ENCODE measurements at regions not wholly inside any gene's neighbourhood (a gene's known extent, or its start where the extent isn't known, plus 50 kb on each side); places are given as distances from the start of the nearest gene placed in this dataset.
A peak's percentile ranks its signal among the peaks of the same experiment; 100 is the strongest.

DNA sequence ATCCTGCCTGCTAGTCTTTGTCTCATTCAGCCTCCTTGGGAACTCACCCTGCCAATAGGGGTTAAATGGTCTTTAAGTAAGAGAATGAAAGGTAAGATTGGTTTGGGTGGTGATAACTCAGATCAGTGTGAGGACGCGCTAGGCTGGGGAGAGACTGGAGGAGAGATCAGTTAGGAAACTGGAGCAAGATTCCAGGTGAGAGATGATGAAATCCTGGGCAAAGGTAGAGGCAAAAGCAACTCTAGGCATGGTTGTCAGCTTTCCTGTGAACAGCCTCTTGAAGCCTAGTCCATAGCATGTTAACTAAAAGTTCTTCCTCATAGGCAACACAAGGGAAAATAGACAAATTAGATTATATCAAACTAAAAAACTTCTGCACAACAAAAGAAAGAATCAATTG is 145.2 kb upstream of the ANKRD28 start:
- no peak for DNase-seq (ENCODE audit: low read depth)

DNA sequence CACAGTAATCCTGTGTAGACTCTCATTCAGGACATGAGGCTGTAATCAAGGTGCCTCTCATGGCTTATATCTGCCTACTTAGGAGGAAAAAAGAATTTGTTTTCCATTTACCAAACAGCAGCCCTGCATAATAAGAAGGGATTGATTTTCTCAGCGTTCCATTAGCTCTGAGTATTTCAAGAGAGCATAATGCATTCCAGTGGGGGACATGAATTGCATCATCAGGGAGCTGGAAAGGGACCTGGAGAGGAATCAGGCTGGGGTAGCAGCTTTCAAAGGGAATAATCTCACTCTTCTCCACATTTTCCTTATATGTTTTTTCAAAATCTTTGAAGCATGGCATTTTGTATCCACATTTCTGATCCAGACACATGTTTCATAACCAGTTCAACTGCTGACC is 150.6 kb upstream of the ANKRD28 start:
- no peak for DNase-seq (ENCODE audit: low read depth)

- DNase-seq (ENCODE audit: low read depth) = no peak
Observed at GRCh38 chr3:15952543-15953175, 154.9 kb upstream of the ANKRD28 start.

GRCh38 chr3:15953841-15954240 is 156.1 kb upstream of the ANKRD28 start:
- DNase-seq (ENCODE audit: low read depth) = no peak

- no peak for DNase-seq (ENCODE audit: low read depth)
Observed at GRCh38 chr3:15955968-15956367, 158.2 kb upstream of the ANKRD28 start.

DNA sequence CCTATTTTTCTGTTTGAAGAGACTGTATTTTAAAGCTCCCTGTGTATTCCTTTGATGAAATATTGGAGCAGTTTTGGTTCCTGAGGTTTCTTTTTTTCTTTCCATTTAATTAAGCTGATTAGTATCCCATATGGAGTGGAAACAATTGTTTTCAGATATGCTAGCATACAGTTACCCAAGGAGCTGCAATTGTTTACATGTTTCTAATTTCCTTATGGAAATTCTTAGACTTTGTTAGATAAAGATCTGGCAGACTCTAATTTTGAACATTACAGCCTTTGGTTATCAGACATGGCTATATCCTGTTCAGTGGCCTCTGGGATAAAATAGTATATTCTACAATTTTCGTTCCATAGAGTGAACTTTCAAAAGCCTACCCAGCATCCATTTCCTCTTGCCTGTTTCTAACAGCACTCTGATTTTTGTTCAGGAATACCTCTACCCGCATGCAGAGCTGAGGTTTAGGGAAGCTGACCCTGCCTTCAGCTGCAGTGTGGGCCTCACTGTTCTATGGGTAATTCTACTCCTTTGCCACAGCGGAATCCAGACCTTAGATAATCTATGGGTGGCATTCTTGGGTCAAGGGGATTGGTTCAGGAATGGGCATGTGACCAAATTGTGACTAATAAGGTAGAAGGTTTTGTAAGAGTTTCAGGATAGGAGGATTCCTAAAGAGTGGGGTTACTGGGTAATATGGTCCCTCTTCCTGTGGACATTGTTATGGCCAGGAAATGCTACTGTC is 161.1 kb upstream of the ANKRD28 start:
- no peak for DNase-seq (ENCODE audit: low read depth)

GRCh38 chr3:15959434-15959811 is 161.6 kb upstream of the ANKRD28 start:
- DNase-seq (ENCODE audit: low read depth) = no peak

DNA sequence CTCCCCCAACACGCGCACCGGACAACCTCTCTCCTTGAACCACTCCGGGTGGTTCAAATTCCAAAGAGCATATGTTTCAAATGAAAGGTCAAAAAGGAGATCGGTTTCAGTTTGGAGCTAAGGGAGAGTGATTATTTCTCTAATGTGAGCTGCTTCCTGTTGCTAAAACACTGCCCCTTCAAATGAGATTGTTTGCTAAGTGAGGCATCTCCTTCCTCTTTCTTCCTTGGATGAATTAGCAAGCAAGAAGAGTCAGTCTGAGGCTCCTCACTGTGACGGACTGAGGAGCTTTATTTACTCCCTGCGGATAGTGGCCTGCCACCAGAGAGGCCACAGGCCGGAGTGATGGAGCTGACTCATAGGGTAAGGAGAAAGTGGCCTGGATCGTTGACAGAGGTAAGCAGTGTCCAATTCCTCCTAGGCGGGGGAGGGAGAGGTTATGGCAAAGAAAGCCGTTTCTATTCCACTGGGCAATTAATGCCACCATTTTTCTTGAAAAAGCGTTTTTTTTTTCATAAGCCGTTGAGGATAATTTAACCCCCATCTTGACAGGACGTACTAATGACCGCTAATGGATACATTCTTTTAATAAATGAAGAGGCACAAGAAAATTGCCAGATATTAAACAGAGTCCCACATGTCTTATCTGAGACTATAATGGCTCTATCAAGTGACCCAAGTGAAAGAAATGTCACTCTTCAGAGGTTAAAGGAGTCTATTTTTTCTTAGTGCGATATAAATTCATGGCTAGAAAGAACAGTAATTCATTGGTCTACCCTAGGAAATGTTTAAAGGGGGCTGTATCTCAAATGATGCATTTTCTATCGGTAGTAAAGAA is 167.0 kb upstream of the ANKRD28 start:
- peak; percentile 75 for DNase-seq (ENCODE audit: low read depth)

GRCh38 chr3:15967577-15967976 is 169.8 kb upstream of the ANKRD28 start:
- DNase-seq (ENCODE audit: low read depth) = no peak

- no peak for DNase-seq (ENCODE audit: low read depth)
Observed at GRCh38 chr3:15969874-15970640, 172.3 kb upstream of the ANKRD28 start.

DNA sequence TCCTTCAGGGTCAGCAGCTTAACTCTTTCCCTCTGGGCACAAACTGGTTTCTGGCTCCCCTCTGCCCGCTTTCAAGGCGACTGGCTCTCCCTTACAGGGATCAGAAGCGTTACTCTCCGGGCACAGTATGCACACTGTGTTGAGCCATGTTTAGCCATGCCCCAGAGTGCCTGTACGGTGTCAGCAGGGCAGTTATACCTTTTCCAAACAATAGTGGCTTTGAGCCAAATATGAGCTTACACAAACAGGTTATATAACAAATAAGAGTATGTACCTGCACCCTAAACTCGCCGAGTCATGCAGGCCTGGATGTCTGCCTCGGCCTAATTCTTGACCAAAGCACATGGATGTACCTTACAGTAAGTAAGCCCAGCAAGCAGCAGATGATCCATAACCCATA is 175.6 kb upstream of the ANKRD28 start:
- no peak for DNase-seq (ENCODE audit: low read depth)

DNA sequence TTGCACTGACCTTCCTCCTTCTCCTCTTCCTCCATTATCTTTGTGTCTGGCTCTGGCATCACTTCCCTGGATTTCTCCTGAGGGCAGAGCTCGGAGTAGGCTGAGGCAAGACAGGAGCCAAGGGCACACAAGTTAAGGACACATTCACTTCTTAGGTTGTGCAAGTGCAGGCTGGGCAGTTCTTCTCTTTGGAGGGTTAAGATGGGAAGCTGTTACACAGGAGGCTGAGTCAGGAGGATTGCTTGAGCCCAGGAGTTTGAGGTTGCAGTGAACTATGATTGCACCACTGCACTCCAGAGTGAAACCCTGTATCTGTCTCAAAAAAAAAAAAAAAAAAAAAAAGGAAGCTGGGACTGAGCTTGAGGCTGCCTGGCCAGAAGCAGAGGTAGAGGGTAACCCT is 176.2 kb upstream of the ANKRD28 start:
- DNase-seq (ENCODE audit: low read depth) = no peak

GRCh38 chr3:15974647-15975046 is 176.9 kb upstream of the ANKRD28 start:
- DNase-seq (ENCODE audit: low read depth) = no peak

- DNase-seq (ENCODE audit: low read depth) = no peak
Observed at GRCh38 chr3:15976524-15976923, 178.7 kb upstream of the ANKRD28 start.

DNA sequence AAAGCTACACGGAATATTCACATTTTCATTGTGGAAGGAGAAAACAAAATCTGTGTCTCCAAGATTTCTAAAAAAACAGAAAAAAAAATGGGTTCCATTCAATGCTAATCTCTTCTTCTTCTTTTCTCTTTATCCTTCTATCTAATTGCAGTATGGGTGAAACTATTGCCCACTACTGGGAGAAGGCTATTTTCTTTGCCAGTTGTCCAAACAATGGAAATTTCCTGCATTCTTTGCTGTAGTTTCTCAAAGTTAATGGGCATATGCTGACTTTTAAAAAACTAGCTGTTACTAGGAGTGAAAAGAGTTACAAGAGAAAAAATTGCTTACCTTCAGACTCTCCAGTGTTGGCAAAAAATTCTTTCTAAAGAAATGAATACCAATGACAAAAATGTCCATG is 179.3 kb upstream of the ANKRD28 start:
- DNase-seq (ENCODE audit: low read depth) = no peak

DNA sequence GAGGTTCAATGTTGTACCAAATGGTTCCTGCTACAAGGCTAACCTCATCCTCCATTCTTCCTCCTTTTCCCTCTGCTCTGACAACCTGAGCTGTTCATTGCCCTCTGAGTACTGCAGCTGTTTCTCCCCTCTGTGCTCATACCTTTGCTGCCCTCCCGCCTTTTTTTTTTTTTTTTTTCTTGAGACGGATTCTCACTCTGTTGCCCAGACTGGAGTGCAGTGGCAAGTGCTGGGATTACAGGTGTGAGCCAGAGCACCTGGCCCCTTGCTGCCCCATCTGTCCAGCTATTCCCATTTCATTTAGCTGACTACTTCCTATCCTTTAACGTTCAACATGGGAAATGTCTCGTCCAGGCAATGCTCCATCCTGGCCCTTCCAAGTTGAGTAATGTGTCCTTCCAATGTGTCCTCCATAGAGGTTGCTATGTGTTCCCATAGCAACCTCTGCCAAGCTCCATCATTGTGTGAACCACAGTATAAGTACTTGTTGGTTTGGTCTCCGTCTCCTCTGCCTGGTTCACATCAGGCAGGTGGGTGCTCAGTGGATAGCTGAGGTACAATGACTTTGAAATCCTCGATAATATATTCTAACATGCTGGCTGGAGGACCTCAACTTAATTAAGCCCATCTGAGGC is 179.9 kb upstream of the ANKRD28 start:
- no peak for DNase-seq (ENCODE audit: low read depth)

DNA sequence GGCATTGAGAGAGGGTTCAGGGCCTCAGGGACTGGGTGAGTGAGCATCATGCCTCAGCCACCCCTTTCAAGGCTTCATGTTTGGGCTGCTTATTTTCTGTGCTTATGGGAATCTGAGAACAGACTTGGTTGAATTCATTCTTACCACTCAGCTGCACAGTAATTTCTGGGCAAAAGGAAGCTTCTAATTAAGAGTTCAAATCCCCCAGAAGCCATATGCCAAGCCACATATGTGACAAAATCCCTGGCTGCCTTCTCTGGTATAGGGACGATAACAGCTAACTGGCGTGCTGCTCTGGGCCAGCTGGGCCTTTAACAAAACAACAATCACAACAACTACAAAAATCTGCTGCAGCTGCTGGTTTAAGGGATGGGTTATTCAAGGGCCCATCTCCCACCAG is 181.0 kb upstream of the ANKRD28 start:
- DNase-seq (ENCODE audit: low read depth) = no peak

DNA sequence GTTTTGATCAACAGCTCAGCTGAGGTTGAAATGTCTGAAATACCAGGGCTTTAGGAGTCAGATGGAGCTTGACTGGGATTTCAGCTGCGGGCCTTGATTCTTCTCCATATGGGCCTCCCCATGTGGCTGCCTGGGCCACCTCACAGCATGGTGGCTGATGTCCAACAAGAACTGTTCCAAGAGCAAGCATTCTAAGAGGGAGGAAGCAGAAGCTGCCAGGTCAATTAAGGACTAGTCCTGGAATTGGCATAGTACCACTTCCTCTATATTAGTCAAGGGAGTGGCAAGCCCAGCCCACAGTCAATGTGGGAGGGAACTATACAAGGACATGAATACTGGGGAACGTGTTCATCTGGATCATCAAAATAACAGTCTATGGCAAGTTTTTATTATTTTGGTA is 181.7 kb upstream of the ANKRD28 start:
- DNase-seq (ENCODE audit: low read depth) = no peak

GRCh38 chr3:15979900-15980299 is 182.1 kb upstream of the ANKRD28 start:
- no peak for DNase-seq (ENCODE audit: low read depth)

DNA sequence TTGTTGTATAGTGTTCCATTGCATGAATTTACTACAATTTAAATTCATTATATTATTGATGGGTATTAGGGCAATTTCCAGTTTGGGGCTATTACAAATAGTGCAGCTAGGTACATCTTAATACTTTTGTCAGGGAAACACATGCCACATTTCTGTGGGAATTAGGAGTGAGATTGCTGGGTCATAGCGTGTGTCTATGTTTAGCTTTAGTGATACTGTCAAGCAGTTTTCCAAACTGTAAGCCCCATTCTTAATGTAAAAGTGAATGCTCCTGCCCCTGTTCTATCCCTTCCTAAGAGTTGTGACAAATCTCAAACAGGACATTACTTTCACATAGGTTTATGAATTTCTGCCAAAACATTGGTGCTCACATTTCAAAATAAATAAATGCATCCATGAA is 184.5 kb upstream of the ANKRD28 start:
- peak; percentile 60 for DNase-seq (ENCODE audit: low read depth)

GRCh38 chr3:15982667-15983196 is 185.0 kb upstream of the ANKRD28 start:
- DNase-seq (ENCODE audit: low read depth) = peak; percentile 94
